Activated T-helper 9 cell treated with anti-CD3 and anti-CD28 coated beads, Interleukin-2, amount 50 U/mL, for 16 hours (primary cell): ENCODE measurements at regions not wholly inside any gene's neighbourhood (a gene's known extent, or its start where the extent isn't known, plus 50 kb on each side); places are given as distances from the start of the nearest gene placed in this dataset.

Experiments
- DNase-seq: peaks from one replicate; pipeline ENCODE4 v3.0.0-alpha.2; 2020; ENCODE audit warnings: low read depth

GRCh38 chr11:81174646-81175330 lies 1558.9 kb downstream of the FAM181B start:
- no peak for DNase-seq

- no peak for DNase-seq
Observed at GRCh38 chr11:81165164-81165563, 1568.5 kb downstream of the FAM181B start.

GRCh38 chr11:81159900-81160299 lies 1573.8 kb downstream of the FAM181B start:
- no peak for DNase-seq

GRCh38 chr11:81135570-81135969 lies 1598.1 kb downstream of the FAM181B start:
- no peak for DNase-seq

GRCh38 chr11:81129618-81130017 lies 1604.0 kb downstream of the FAM181B start:
- no peak for DNase-seq

- no peak for DNase-seq
Observed at GRCh38 chr11:81112718-81113117, 1620.9 kb downstream of the FAM181B start.

GRCh38 chr11:81104051-81104450 lies 1629.6 kb downstream of the FAM181B start:
- DNase-seq: no peak

- no peak for DNase-seq
Observed at GRCh38 chr11:81098471-81098870, 1635.2 kb downstream of the FAM181B start.

- DNase-seq: no peak
Observed at GRCh38 chr11:81092522-81092921, 1641.1 kb downstream of the FAM181B start.

- DNase-seq: no peak
Observed at GRCh38 chr11:81089242-81089641, 1644.4 kb downstream of the FAM181B start.

GRCh38 chr11:81080476-81080875 lies 1639.6 kb upstream of the TENM4 start:
- no peak for DNase-seq

- no peak for DNase-seq
Observed at GRCh38 chr11:81072273-81072672, 1631.4 kb upstream of the TENM4 start.

GRCh38 chr11:81071606-81072005 lies 1630.8 kb upstream of the TENM4 start:
- no peak for DNase-seq

GRCh38 chr11:81070948-81071347 lies 1630.1 kb upstream of the TENM4 start:
- no peak for DNase-seq

GRCh38 chr11:81059356-81059755 lies 1618.5 kb upstream of the TENM4 start:
- no peak for DNase-seq

- no peak for DNase-seq
Observed at GRCh38 chr11:81052344-81053158, 1611.7 kb upstream of the TENM4 start.

- DNase-seq: no peak
Observed at GRCh38 chr11:81039916-81040524, 1599.2 kb upstream of the TENM4 start.

- DNase-seq: no peak
Observed at GRCh38 chr11:81036168-81036870, 1595.5 kb upstream of the TENM4 start.

- no peak for DNase-seq
Observed at GRCh38 chr11:81033779-81034540, 1593.1 kb upstream of the TENM4 start.

GRCh38 chr11:81032906-81033305 lies 1592.1 kb upstream of the TENM4 start:
- DNase-seq: no peak

GRCh38 chr11:81030186-81030585 lies 1589.4 kb upstream of the TENM4 start:
- DNase-seq: no peak

- no peak for DNase-seq
Observed at GRCh38 chr11:81026032-81026431, 1585.2 kb upstream of the TENM4 start.
